CD4-positive, alpha-beta memory T cell (primary cell): ENCODE measurements at regions not wholly inside any gene's neighbourhood (a gene's known extent, or its start where the extent isn't known, plus 50 kb on each side); places are given as distances from the start of the nearest gene placed in this dataset.

Source experiments
- CTCF ChIA-PET: fragments of 350-600 bp; sonication (Branson Sonifier 250); formaldehyde crosslinking; loops from one replicate; lab custom pipeline; 2021; ENCODE audit warnings: inconsistent platforms; ENCODE audit not compliant: partially characterized antibody; lab: Charles Lee
- POLR2A ChIA-PET: fragments of 350-600 bp; sonication (Branson Sonifier 250); formaldehyde crosslinking; loops from one replicate; lab custom pipeline; 2021; ENCODE audit not compliant: partially characterized antibody; lab: Charles Lee
- DNase-seq, 5 donors: peaks; one replicate each; pipeline versions ENCODE4 v3.0.0 to v3.0.0-alpha.2; 2020 to 2022; ENCODE audit warnings: mixed read lengths in 1 of 5
- H3K27ac ChIP-seq: one replicate; pipeline ENCODE4 v1.7.0; 2013; ENCODE audit warnings: low read depth, low read length
- H3K27me3 ChIP-seq: 2 replicates; pipeline ENCODE4 v1.7.0; 2013; ENCODE audit warnings: mild to moderate bottlenecking, low read length, moderate library complexity; ENCODE audit not compliant: insufficient read depth
- H3K36me3 ChIP-seq: 2 replicates; pipeline ENCODE4 v1.7.0; 2013; ENCODE audit warnings: mild to moderate bottlenecking, low read length, moderate library complexity; ENCODE audit not compliant: insufficient read depth
- H3K4me1 ChIP-seq: 2 replicates; pipeline ENCODE4 v1.7.0; 2013; ENCODE audit warnings: mild to moderate bottlenecking, low read length, moderate library complexity; ENCODE audit not compliant: insufficient read depth
- H3K4me3 ChIP-seq, 2 donors: one replicate each; pipeline ENCODE4 v1.7.0; 2013; ENCODE audit warnings: low read length in 2 of 2, mild to moderate bottlenecking in 1 of 2
- H3K9me3 ChIP-seq, 2 donors: one replicate each; pipeline ENCODE4 v1.7.0; 2013; ENCODE audit warnings: low read length in 2 of 2, control low read depth in 1 of 2; ENCODE audit not compliant: control insufficient read depth in 1 of 2
- H3K27ac Mint-ChIP-seq, 7 donors: one replicate each; pipeline ENCODE4 v1.8.0; 2020 to 2021; ENCODE audit warnings: mixed read lengths in 7 of 7, mild to moderate bottlenecking in 6 of 7, inconsistent platforms in 3 of 7, moderate library complexity in 3 of 7
- H3K27me3 Mint-ChIP-seq, 2 donors: one replicate each; pipeline ENCODE4 v1.8.0; 2020 to 2021; ENCODE audit warnings: mixed read lengths in 2 of 2
- H3K36me3 Mint-ChIP-seq, 2 donors: one replicate each; pipeline ENCODE4 v1.8.0; 2020 to 2021; ENCODE audit warnings: mixed read lengths in 2 of 2, inconsistent platforms in 1 of 2, mild to moderate bottlenecking in 1 of 2
- H3K4me1 Mint-ChIP-seq, 4 donors: one replicate each; pipeline ENCODE4 v1.8.0; 2020 to 2021; ENCODE audit warnings: mixed read lengths in 4 of 4, mild to moderate bottlenecking in 1 of 4
- H3K4me3 Mint-ChIP-seq, 8 donors: one replicate each; pipeline ENCODE4 v1.8.0; 2020 to 2021; ENCODE audit warnings: mixed read lengths in 8 of 8, mild to moderate bottlenecking in 7 of 8, moderate library complexity in 6 of 8, inconsistent platforms in 3 of 8
- H3K9me3 Mint-ChIP-seq, 8 donors: one replicate each; pipeline ENCODE4 v1.8.0; 2020 to 2021; ENCODE audit warnings: mixed read lengths in 8 of 8, mild to moderate bottlenecking in 5 of 8, inconsistent platforms in 3 of 8, moderate library complexity in 1 of 8
- intact Hi-C: fragments of 100-400 bp; cut with micrococcal nuclease; formaldehyde crosslinking; loops from one replicate; pipeline ENCODE4 v1.15.1; 2023

DNA sequence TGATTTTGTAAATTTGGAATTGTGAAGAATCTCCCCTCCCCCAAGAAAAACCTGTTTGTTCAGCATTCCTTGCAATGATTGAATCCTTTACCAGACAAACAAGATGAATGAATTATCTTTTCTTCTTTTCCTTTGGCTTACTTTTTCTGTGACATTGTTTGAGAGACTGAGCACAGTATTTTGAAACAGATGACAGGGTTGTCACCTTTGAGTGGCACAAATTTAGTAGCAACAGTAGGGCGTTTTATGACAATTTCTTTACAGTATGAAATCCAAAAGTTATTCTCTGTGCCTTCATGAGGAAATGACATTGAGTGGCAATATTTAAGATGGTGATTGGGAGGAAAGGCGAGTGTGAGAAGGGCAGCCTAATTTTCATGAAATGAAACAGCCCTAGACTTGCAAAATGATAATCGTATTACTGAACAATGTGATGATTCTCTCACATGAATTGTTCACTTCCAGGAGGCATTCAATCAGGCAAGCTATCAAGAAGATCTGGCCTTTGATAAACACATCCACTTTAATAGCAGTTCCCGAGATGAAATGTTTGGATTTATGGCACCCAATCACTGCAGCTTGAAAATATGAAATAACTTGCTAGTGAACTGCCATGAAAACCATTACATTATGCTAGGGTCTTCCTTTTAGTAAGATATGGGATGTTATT lies 68.6 kb upstream of the SCEL start:
- no peak for DNase-seq
- Mint-ChIP-seq H3K9me3 (no peaks in the 10 kb centered on the region), H3K4me3 (no peak overlapping the region), H3K27me3 (peaks cover 0 to 1% of the 10 kb centered on the region in 2 donors), H3K27ac (no peak overlapping the region), H3K4me1 (no peaks in the 10 kb centered on the region), H3K36me3 (no peaks in the 10 kb centered on the region)
- Histone ChIP-seq H3K27ac (no peak overlapping the region), H3K36me3 (no peaks in the 10 kb centered on the region), H3K9me3 (no peaks in the 10 kb centered on the region), H3K4me3 (no peak overlapping the region), H3K27me3 (no peaks in the 10 kb centered on the region), H3K4me1 (no peaks in the 10 kb centered on the region)
- POLR2A ChIA-PET, result no interaction called here
- intact Hi-C loops, result no loop called here
- CTCF ChIA-PET, result interaction anchor here (1.6 kb wide), 1 partner anchor 11 kb away, joined by 8 read pairs; no protein-coding TSS in a partner anchor

GRCh38 chr13:77465603-77466195 lies 69.8 kb upstream of the SCEL start:
- Histone ChIP-seq H3K27me3 (no peaks in the 10 kb centered on the region), H3K27ac (no peak overlapping the region), H3K9me3 (no peaks in the 10 kb centered on the region), H3K4me1 (no peaks in the 10 kb centered on the region), H3K4me3 (no peak overlapping the region), H3K36me3 (no peaks in the 10 kb centered on the region)
- Mint-ChIP-seq H3K27ac (no peak overlapping the region), H3K36me3 (no peaks in the 10 kb centered on the region), H3K9me3 (no peaks in the 10 kb centered on the region), H3K27me3 (no peaks in the 10 kb centered on the region), H3K4me3 (no peak overlapping the region), H3K4me1 (no peaks in the 10 kb centered on the region)
- ChIA-PET POLR2A (no interaction called here), CTCF (no interaction called here)
- intact Hi-C loops, result no loop called here
- DNase-seq, result no peak

DNA sequence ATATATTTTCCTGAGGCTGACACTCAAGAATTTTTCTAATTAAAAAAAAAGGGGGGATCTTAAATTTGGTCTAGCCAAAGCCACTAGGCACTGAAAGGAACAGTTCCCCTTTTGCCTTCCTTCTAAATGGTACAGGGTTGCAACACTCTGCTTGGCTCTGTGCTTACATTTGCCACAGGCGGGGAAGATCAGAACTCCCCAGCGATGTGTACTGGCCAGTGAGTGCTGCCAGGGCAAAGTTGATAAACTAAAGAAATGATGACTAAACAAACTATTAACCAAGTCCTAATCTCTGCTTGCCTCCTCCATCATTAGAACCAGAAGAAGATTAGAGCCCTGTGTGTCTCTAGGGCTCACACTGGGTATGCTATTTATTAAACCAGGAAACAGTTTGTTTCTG lies 75.3 kb upstream of the SCEL start:
- Histone ChIP-seq H3K4me1 (no peaks in the 10 kb centered on the region), H3K9me3 (no peaks in the 10 kb centered on the region), H3K36me3 (no peaks in the 10 kb centered on the region), H3K27ac (no peak overlapping the region), H3K27me3 (no peaks in the 10 kb centered on the region), H3K4me3 (no peak overlapping the region)
- Mint-ChIP-seq H3K36me3 (no peaks in the 10 kb centered on the region), H3K9me3 (no peaks in the 10 kb centered on the region), H3K4me3 (no peak overlapping the region), H3K27me3 (peaks cover 3 to 6% of the 10 kb centered on the region in 2 donors), H3K4me1 (no peaks in the 10 kb centered on the region), H3K27ac (no peak overlapping the region)
- intact Hi-C loops, result no loop called here
- ChIA-PET POLR2A (no interaction called here), CTCF (interaction anchor here (0.7 to 0.8 kb wide), 2 partner anchors 12 to 19 kb away, joined by 3 read pairs; no protein-coding TSS in a partner anchor)
- no peak for DNase-seq

DNA sequence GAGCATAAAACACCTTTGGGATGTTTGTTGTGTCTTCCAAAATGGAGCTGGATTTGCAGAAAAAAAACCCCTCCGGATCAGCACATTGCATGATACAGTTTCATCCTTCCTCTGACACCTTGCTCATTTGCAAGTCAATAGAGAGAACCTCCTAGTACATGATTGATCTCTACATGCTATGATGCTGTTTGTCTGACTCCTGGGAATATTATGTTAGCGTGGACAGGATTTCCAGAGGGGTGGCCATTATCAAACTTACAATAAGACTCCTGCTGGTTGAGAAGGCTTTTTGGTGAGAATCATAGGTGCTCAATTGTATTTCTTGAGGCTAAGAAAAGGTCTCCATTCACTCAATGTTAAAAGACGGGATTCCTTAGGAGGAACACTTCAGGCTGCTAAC lies 75.9 kb upstream of the SCEL start:
- intact Hi-C loops, result no loop called here
- H3K9me3 ChIP-seq, result no peaks in the 10 kb centered on the region
- Mint-ChIP-seq H3K4me1 (no peaks in the 10 kb centered on the region), H3K27ac (no peak overlapping the region), H3K9me3 (no peaks in the 10 kb centered on the region), H3K4me3 (no peak overlapping the region), H3K36me3 (no peaks in the 10 kb centered on the region), H3K27me3 (peaks cover 4 to 6% of the 10 kb centered on the region in 2 donors)
- H3K36me3 ChIP-seq, result no peaks in the 10 kb centered on the region
- H3K4me3 ChIP-seq, result no peak overlapping the region
- no peak overlapping the region for H3K27ac ChIP-seq
- no peak for DNase-seq
- POLR2A ChIA-PET, result no interaction called here
- no peaks in the 10 kb centered on the region for H3K27me3 ChIP-seq
- no peaks in the 10 kb centered on the region for H3K4me1 ChIP-seq
- CTCF ChIA-PET, result no interaction called here

DNA sequence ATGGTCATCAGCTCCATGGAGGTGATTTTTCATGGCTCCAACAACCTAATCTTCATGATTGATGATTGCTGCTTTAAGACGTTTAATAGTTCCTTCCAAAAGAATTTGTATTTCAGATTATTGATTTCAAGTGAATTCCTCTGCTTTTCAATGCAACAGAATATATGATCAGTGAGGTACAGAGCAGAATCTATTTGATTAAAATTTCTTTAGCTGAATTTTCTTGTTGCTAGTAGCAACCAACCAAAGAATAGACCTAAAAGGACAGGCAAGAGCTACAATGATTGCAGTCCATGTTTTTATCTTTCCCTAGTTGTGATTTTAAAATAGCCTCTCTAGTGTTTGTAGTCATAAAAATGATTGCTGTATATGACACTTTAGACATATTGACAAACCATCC lies 76.8 kb upstream of the SCEL start:
- peaks cover 5 to 6% of the 10 kb centered on the region in 2 donors for H3K27me3 Mint-ChIP-seq
- H3K27me3 ChIP-seq, result no peaks in the 10 kb centered on the region
- CTCF ChIA-PET, result no interaction called here
- H3K4me1 ChIP-seq, result no peaks in the 10 kb centered on the region
- intact Hi-C loops, result no loop called here
- no peaks in the 10 kb centered on the region for H3K4me1 Mint-ChIP-seq
- no peak overlapping the region for H3K4me3 Mint-ChIP-seq
- POLR2A ChIA-PET, result no interaction called here
- no peak overlapping the region for H3K27ac Mint-ChIP-seq
- H3K27ac ChIP-seq, result no peak overlapping the region
- H3K9me3 Mint-ChIP-seq, result no peaks in the 10 kb centered on the region
- DNase-seq, result no peak
- H3K36me3 ChIP-seq, result no peaks in the 10 kb centered on the region
- H3K36me3 Mint-ChIP-seq, result no peaks in the 10 kb centered on the region
- no peak overlapping the region for H3K4me3 ChIP-seq
- no peaks in the 10 kb centered on the region for H3K9me3 ChIP-seq

DNA sequence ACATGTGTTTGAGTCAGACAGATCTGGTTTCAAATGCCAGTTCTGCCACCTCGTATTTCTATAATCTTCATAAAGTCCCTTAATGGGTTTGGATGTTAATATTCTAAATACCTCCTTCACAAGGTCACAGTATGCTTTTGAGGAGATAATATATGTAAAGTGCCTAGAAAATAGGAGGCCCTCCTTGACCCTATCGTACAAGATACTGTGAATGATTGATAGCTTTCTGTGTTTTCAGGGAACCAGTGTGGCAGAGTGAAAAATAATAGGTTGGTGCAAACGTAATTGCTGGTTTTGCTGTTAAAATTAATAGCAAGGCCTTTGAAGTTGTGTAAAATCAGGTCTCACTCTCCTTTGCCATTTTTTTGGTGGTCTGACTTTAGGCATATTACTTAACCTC lies 77.5 kb upstream of the SCEL start:
- Histone ChIP-seq H3K9me3 (no peaks in the 10 kb centered on the region), H3K27ac (no peak overlapping the region), H3K27me3 (no peaks in the 10 kb centered on the region), H3K4me1 (no peaks in the 10 kb centered on the region), H3K36me3 (no peaks in the 10 kb centered on the region), H3K4me3 (no peak overlapping the region)
- intact Hi-C loops, result no loop called here
- Mint-ChIP-seq H3K9me3 (no peaks in the 10 kb centered on the region), H3K27ac (no peak overlapping the region), H3K36me3 (no peaks in the 10 kb centered on the region), H3K27me3 (peaks cover 5 to 6% of the 10 kb centered on the region in 2 donors), H3K4me1 (no peaks in the 10 kb centered on the region), H3K4me3 (no peak overlapping the region)
- no peak for DNase-seq
- POLR2A ChIA-PET, result no interaction called here
- CTCF ChIA-PET, result no interaction called here

GRCh38 chr13:77456271-77456670 lies 79.2 kb upstream of the SCEL start:
- ChIA-PET POLR2A (no interaction called here), CTCF (interaction anchor here (0.5 kb wide), 1 partner anchor 22 kb away, joined by 4 read pairs; no protein-coding TSS in a partner anchor)
- H3K36me3 ChIP-seq, result no peaks in the 10 kb centered on the region
- no peaks in the 10 kb centered on the region for H3K9me3 ChIP-seq
- Mint-ChIP-seq H3K4me3 (peak overlapping the region in 1 of 8 donors; percentile 4), H3K4me1 (no peaks in the 10 kb centered on the region), H3K36me3 (no peaks in the 10 kb centered on the region), H3K27me3 (peaks cover 6 to 7% of the 10 kb centered on the region in 2 donors), H3K9me3 (no peaks in the 10 kb centered on the region), H3K27ac (no peak overlapping the region)
- no peak overlapping the region for H3K27ac ChIP-seq
- no peaks in the 10 kb centered on the region for H3K27me3 ChIP-seq
- intact Hi-C loops, result no loop called here
- no peaks in the 10 kb centered on the region for H3K4me1 ChIP-seq
- no peak for DNase-seq
- no peak overlapping the region for H3K4me3 ChIP-seq
